HuH-7.5 (cell line): ENCODE measurements at regions not wholly inside any gene's neighbourhood (a gene's known extent, or its start where the extent isn't known, plus 50 kb on each side); places are given as distances from the start of the nearest gene placed in this dataset.

Experiments used
- DNase-seq: peaks from one replicate; pipeline ENCODE4 v3.0.0; 2011; ENCODE audit warnings: low spot score

- DNase-seq = no peak
These were observed 57.1 kb upstream of the ATG10 start for GRCh38 chr5:81914696-81915095.

GRCh38 chr5:81912933-81913332 lies 58.9 kb upstream of the ATG10 start:
- DNase-seq = no peak

GRCh38 chr5:81909677-81910076 lies 62.1 kb upstream of the ATG10 start:
- no peak for DNase-seq

- DNase-seq = no peak
These were observed 63.1 kb upstream of the ATG10 start for GRCh38 chr5:81908771-81909170.

- DNase-seq = no peak
These were observed 63.8 kb upstream of the ATG10 start for GRCh38 chr5:81908044-81908443.

- DNase-seq = no peak
These were observed 64.7 kb upstream of the ATG10 start for GRCh38 chr5:81907012-81907635.

- no peak for DNase-seq
These were observed 65.7 kb upstream of the ATG10 start for GRCh38 chr5:81906086-81906485.

GRCh38 chr5:81904861-81905260 lies 67.0 kb upstream of the ATG10 start:
- no peak for DNase-seq

- DNase-seq = no peak
These were observed 67.7 kb upstream of the ATG10 start for GRCh38 chr5:81904166-81904565.

- no peak for DNase-seq
These were observed 70.2 kb upstream of the ATG10 start for GRCh38 chr5:81901586-81901985.

GRCh38 chr5:81899123-81899522 lies 72.7 kb upstream of the ATG10 start:
- DNase-seq = no peak

- no peak for DNase-seq
These were observed 73.4 kb upstream of the ATG10 start for GRCh38 chr5:81898403-81898802.

GRCh38 chr5:81896764-81897163 lies 75.1 kb upstream of the ATG10 start:
- no peak for DNase-seq

- no peak for DNase-seq
These were observed 76.5 kb upstream of the ATG10 start for GRCh38 chr5:81895307-81895706.

GRCh38 chr5:81893961-81894360 lies 77.9 kb upstream of the ATG10 start:
- no peak for DNase-seq

GRCh38 chr5:81884871-81885270 lies 87.0 kb upstream of the ATG10 start:
- DNase-seq = no peak

- DNase-seq = no peak
These were observed 88.5 kb upstream of the ATG10 start for GRCh38 chr5:81883371-81883770.

- no peak for DNase-seq
These were observed 90.2 kb upstream of the ATG10 start for GRCh38 chr5:81881595-81881994.

GRCh38 chr5:81879936-81880335 lies 91.9 kb upstream of the ATG10 start:
- no peak for DNase-seq

GRCh38 chr5:81878333-81878732 lies 93.5 kb upstream of the ATG10 start:
- DNase-seq = no peak

- no peak for DNase-seq
These were observed 104.8 kb upstream of the ATG10 start for GRCh38 chr5:81866994-81867393.

- DNase-seq = no peak
These were observed 109.9 kb upstream of the SSBP2 start for GRCh38 chr5:81860778-81861177.

- DNase-seq = no peak
These were observed 108.7 kb upstream of the SSBP2 start for GRCh38 chr5:81859624-81860023.
